GM19328 (cell line): ENCODE measurements at regions not wholly inside any gene's neighbourhood (a gene's known extent, or its start where the extent isn't known, plus 50 kb on each side); places are given as distances from the start of the nearest gene placed in this dataset.

Source experiments
- ATAC-seq: cut with Tn5 transposase; IDR thresholded peaks from one replicate; pipeline ENCODE4 v1.9.1; 2021; ENCODE audit warnings: mild to moderate bottlenecking, moderate library complexity; ENCODE audit not compliant: unreplicated experiment

GRCh38 chr7:37504801-37505200 lies 56.1 kb upstream of the ELMO1 start:
- no peak for ATAC-seq

GRCh38 chr7:37505750-37506353 lies 57.2 kb upstream of the ELMO1 start:
- no peak for ATAC-seq

- ATAC-seq: no peak
Observed at GRCh38 chr7:37508118-37508517, 59.5 kb upstream of the ELMO1 start.

- no peak for ATAC-seq
Observed at GRCh38 chr7:37510043-37510634, 61.5 kb upstream of the ELMO1 start.

- no peak for ATAC-seq
Observed at GRCh38 chr7:37511915-37512314, 63.3 kb upstream of the ELMO1 start.

GRCh38 chr7:37514497-37514896 lies 65.8 kb upstream of the ELMO1 start:
- ATAC-seq: no peak

- ATAC-seq: no peak
Observed at GRCh38 chr7:37516664-37517063, 68.0 kb upstream of the ELMO1 start.

GRCh38 chr7:37518266-37518665 lies 69.6 kb upstream of the ELMO1 start:
- ATAC-seq: no peak

- no peak for ATAC-seq
Observed at GRCh38 chr7:37524056-37524455, 75.4 kb upstream of the ELMO1 start.

- ATAC-seq: no peak
Observed at GRCh38 chr7:37524797-37525196, 76.1 kb upstream of the ELMO1 start.

GRCh38 chr7:37526623-37527022 lies 78.0 kb upstream of the ELMO1 start:
- no peak for ATAC-seq

GRCh38 chr7:37527109-37527508 lies 78.4 kb upstream of the ELMO1 start:
- no peak for ATAC-seq

- ATAC-seq: no peak
Observed at GRCh38 chr7:37531225-37531624, 82.6 kb upstream of the ELMO1 start.

GRCh38 chr7:37532636-37533035 lies 84.0 kb upstream of the ELMO1 start:
- no peak for ATAC-seq

- no peak for ATAC-seq
Observed at GRCh38 chr7:37534893-37535610, 86.4 kb upstream of the ELMO1 start.

- no peak for ATAC-seq
Observed at GRCh38 chr7:37535841-37536240, 87.2 kb upstream of the ELMO1 start.

GRCh38 chr7:37536706-37537105 lies 88.0 kb upstream of the ELMO1 start:
- no peak for ATAC-seq

GRCh38 chr7:37537439-37537838 lies 88.8 kb upstream of the ELMO1 start:
- no peak for ATAC-seq

GRCh38 chr7:37538945-37539344 lies 90.3 kb upstream of the ELMO1 start:
- ATAC-seq: no peak

- no peak for ATAC-seq
Observed at GRCh38 chr7:37540917-37541316, 92.3 kb upstream of the ELMO1 start.

GRCh38 chr7:37541810-37542443 lies 93.3 kb upstream of the ELMO1 start:
- peak; percentile 92 for ATAC-seq
